ENCODE measurements at regions not wholly inside any gene's neighbourhood (a gene's known extent, or its start where the extent isn't known, plus 50 kb on each side); places are given as distances from the start of the nearest gene placed in this dataset.

GRCh38 chr10:4515721-4516120 lies 310.3 kb upstream of the AKR1E2 start:
- no peak for DNase-seq (ENCODE audit: low read depth)
- TF ChIP-seq CTCF (IDR thresholded peaks at IDR 0.05; ENCODE audit: control insufficient read depth, insufficient read depth, low read depth, low read length, missing control alignments): no peak
- no peak overlapping the region for H3K4me3 ChIP-seq (ENCODE audit: control insufficient read depth, low read depth, low read length)

DNA sequence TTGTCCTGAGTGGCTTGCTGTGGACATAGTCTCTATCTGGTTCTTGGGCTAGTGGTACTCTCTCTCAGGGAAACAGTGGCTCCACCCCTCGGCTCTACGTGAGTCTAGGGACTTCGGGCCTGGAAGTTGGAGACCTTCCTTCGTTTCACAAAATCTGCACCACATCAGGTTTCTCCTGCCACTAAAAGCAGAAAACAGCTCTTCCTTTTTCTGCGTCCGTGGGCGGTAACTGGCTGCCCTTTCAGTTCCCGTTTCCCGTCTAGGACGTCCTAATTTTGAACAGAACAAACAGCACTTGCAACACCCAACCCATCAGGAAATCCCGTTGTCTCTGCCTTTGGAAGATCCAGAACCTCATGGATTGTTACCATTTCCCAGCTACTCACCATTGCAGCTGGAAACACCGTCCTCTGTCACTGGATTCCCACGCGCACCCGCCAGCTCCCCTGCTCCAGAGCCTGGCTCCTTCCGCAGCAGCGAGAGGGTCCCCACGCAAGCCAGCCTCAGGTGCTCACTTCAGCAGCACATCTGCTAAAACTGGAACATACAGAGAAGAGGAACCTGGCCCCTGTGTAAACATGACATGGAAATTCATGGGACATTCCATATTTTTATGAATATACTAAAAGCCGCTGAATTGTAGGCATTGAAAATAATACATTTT lies 311.4 kb upstream of the AKR1E2 start:
- no peak for DNase-seq (ENCODE audit: low read depth)
- no peak for TF ChIP-seq CTCF (IDR thresholded peaks at IDR 0.05; ENCODE audit: control insufficient read depth, insufficient read depth, low read depth, low read length, missing control alignments)
- H3K4me3 ChIP-seq (ENCODE audit: control insufficient read depth, low read depth, low read length): no peak overlapping the region

- TF ChIP-seq CTCF (IDR thresholded peaks at IDR 0.05; ENCODE audit: control insufficient read depth, insufficient read depth, low read depth, low read length, missing control alignments): peak; percentile 71
- no peak overlapping the region for H3K4me3 ChIP-seq (ENCODE audit: control insufficient read depth, low read depth, low read length)
- DNase-seq (ENCODE audit: low read depth): peak; percentile 17
These were observed 313.3 kb upstream of the AKR1E2 start for GRCh38 chr10:4512671-4513240.

GRCh38 chr10:4512196-4512595 lies 313.8 kb upstream of the AKR1E2 start:
- no peak for DNase-seq (ENCODE audit: low read depth)
- H3K4me3 ChIP-seq (ENCODE audit: control insufficient read depth, low read depth, low read length): no peak overlapping the region
- TF ChIP-seq CTCF (IDR thresholded peaks at IDR 0.05; ENCODE audit: control insufficient read depth, insufficient read depth, low read depth, low read length, missing control alignments): no peak

DNA sequence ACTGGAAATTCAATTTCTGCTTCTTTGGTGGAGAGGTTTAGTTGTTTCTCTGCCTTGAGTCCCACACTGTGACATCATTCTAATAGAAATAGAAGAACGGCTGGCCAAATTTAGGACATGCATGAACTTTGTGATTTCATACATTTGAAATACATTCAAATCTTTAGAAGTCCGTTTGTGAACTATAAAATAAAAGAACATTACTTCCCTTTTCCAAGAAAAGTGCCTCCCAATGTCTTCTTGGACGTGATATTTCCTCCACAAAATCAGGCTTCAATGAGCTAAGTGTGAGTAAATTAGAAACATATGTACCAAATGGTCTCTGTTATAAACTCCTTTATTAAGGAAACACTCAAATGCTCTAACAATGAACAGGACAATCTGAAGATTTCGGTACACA lies 314.5 kb upstream of the AKR1E2 start:
- DNase-seq (ENCODE audit: low read depth): no peak

DNA sequence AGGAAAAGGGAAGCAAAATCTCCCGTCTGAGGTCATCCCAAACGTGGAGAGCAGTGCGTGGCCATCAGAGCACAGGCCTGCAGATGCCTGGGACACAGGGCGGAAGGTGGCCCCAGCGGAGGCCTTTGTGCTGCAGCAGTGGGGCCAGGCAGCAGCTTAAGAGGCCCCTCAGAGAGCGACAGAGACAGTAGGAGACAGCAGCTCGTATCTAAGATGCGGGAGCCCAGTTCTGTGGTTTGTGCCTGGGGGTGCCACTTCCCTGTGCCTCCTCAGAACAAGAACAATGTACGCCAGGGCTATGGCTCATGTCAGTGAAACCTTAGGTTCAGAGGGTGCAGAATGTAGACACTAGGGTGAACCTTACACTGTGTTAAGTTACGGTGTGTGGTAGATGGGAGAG lies 316.6 kb upstream of the AKR1E2 start:
- TF ChIP-seq CTCF (IDR thresholded peaks at IDR 0.05; ENCODE audit: control insufficient read depth, insufficient read depth, low read depth, low read length, missing control alignments): no peak
- H3K4me3 ChIP-seq (ENCODE audit: control insufficient read depth, low read depth, low read length): no peak overlapping the region
- no peak for DNase-seq (ENCODE audit: low read depth)

More for the DNA sequence above, 314.5 kb upstream of the AKR1E2 start:
- TF ChIP-seq CTCF (IDR thresholded peaks at IDR 0.05; ENCODE audit: control insufficient read depth, insufficient read depth, low read depth, low read length, missing control alignments): no peak
- H3K4me3 ChIP-seq (ENCODE audit: control insufficient read depth, low read depth, low read length): no peak overlapping the region

Data from AG09309 (cell line).